ENCODE measurements at regions not wholly inside any gene's neighbourhood (a gene's known extent, or its start where the extent isn't known, plus 50 kb on each side); places are given as distances from the start of the nearest gene placed in this dataset.

GRCh38 chr4:33255507-33255906, 2535.3 kb downstream of the PCDH7 start:
- TF ChIP-seq CTCF (IDR thresholded peaks at IDR 0.05) (no peak), POLR2A (IDR thresholded peaks at IDR 0.05) (no peak)
